ENCODE measurements at regions not wholly inside any gene's neighbourhood (a gene's known extent, or its start where the extent isn't known, plus 50 kb on each side); places are given as distances from the start of the nearest gene placed in this dataset.
A peak's percentile ranks its signal among the peaks of the same experiment; 100 is the strongest.

DNA sequence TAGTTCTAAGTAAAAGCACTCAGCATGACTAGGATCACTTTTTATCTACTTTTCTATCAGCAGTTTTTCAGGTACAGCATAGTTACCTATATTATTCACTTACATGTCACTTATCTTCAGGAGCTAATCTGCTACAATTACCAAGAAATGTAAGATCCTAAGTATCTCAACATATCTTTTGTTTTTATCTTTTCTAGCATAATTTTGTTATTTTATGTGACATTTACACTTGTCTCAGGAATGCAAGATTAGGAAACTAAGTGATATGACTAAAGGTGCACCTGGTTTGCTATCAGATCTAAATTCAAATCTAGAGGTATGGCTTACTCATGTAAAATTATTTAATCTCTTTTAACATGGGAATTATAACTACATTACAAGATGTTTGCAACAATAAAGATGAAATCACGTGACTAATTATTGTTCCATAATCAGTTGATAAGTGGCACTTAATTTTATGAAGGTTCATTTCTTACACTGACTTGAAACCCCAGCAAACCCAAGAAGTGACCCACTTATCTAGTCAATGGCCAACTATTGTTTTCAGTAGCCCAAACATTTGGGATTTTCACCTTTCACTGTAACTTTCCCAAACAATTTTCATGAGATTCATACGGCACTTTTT lies 390.3 kb upstream of the PCDH15 start:
- no peak for TF ChIP-seq CTCF (IDR thresholded peaks at IDR 0.05; ENCODE audit: low read depth, low read length, missing control alignments)
- DNase-seq: no peak
- Histone ChIP-seq H3K36me3 (replicated peaks) (no peaks in the 10 kb centered on the region), H3K27me3 (replicated peaks) (no peaks in the 10 kb centered on the region), H3K27ac (no peak overlapping the region), H3K4me3 (ENCODE audit: low read depth, low read length) (no peak overlapping the region)
- in situ Hi-C loops (cut with HindIII; ENCODE audit: low pct_ligation_motif_present, low sequenced_read_pairs): no loop called here

- Histone ChIP-seq H3K27ac (no peak overlapping the region), H3K36me3 (replicated peaks) (no peaks in the 10 kb centered on the region), H3K27me3 (replicated peaks) (no peaks in the 10 kb centered on the region), H3K4me3 (ENCODE audit: low read depth, low read length) (no peak overlapping the region)
- no peak for TF ChIP-seq CTCF (IDR thresholded peaks at IDR 0.05; ENCODE audit: low read depth, low read length, missing control alignments)
- DNase-seq: no peak
- in situ Hi-C loops (cut with HindIII; ENCODE audit: low pct_ligation_motif_present, low sequenced_read_pairs): no loop called here
These were observed 383.0 kb upstream of the PCDH15 start for GRCh38 chr10:55183993-55184392.

DNA sequence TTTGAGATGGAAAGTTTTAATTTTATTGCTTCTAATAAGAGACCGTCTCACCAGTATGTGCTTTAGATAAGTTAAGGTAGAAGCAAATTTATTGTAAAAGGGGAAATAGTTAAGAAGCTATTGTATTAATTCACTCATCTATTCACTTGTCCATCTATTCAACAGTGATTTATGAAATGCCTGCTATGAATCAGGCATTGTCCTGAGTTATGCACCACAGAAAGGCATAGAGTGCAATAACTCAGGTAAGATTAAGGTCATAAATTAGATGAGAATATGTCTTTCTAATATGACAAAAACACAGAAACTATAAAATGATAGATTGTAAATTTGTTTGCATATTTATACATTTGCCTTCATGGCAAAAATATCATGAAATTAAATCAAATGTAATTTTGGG lies 379.3 kb upstream of the PCDH15 start:
- in situ Hi-C loops (cut with HindIII; ENCODE audit: low pct_ligation_motif_present, low sequenced_read_pairs): no loop called here
- no peak overlapping the region for H3K4me3 ChIP-seq (ENCODE audit: low read depth, low read length)
- no peak overlapping the region for H3K27ac ChIP-seq
- DNase-seq: no peak
- TF ChIP-seq CTCF (IDR thresholded peaks at IDR 0.05; ENCODE audit: low read depth, low read length, missing control alignments): no peak
- H3K27me3 ChIP-seq (replicated peaks): no peaks in the 10 kb centered on the region
- no peaks in the 10 kb centered on the region for H3K36me3 ChIP-seq (replicated peaks)

GRCh38 chr10:55174419-55174818 lies 373.4 kb upstream of the PCDH15 start:
- H3K27me3 ChIP-seq (replicated peaks): no peaks in the 10 kb centered on the region
- no peak overlapping the region for H3K4me3 ChIP-seq (ENCODE audit: low read depth, low read length)
- no peak overlapping the region for H3K27ac ChIP-seq
- in situ Hi-C loops (cut with HindIII; ENCODE audit: low pct_ligation_motif_present, low sequenced_read_pairs): no loop called here
- no peaks in the 10 kb centered on the region for H3K36me3 ChIP-seq (replicated peaks)
- DNase-seq: no peak
- TF ChIP-seq CTCF (IDR thresholded peaks at IDR 0.05; ENCODE audit: low read depth, low read length, missing control alignments): peak; percentile 44

DNA sequence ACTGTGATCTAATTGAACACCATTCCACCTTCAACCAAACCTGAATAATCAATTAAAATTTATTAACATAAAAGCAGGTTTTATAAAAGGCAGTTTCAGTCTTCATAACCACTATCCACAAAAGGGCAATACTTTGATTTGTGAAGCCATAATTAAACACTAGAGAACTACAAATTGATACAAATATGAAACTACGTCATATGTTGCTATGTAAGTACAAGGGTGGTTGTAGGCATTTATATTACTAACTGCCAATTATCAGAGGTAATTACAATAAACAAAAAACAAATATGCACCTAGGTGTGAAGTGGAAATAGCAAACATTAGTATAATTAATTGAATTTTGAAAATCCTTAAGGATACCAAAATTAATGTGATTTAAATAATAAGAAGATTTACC lies 368.5 kb upstream of the PCDH15 start:
- no peaks in the 10 kb centered on the region for H3K36me3 ChIP-seq (replicated peaks)
- in situ Hi-C loops (cut with HindIII; ENCODE audit: low pct_ligation_motif_present, low sequenced_read_pairs): no loop called here
- no peak overlapping the region for H3K27ac ChIP-seq
- H3K4me3 ChIP-seq (ENCODE audit: low read depth, low read length): no peak overlapping the region
- DNase-seq: no peak
- no peak for TF ChIP-seq CTCF (IDR thresholded peaks at IDR 0.05; ENCODE audit: low read depth, low read length, missing control alignments)
- H3K27me3 ChIP-seq (replicated peaks): no peaks in the 10 kb centered on the region

- Histone ChIP-seq H3K4me3 (ENCODE audit: low read depth, low read length) (no peak overlapping the region), H3K27me3 (replicated peaks) (no peaks in the 10 kb centered on the region), H3K36me3 (replicated peaks) (no peaks in the 10 kb centered on the region), H3K27ac (no peak overlapping the region)
- TF ChIP-seq CTCF (IDR thresholded peaks at IDR 0.05; ENCODE audit: low read depth, low read length, missing control alignments): no peak
- DNase-seq: no peak
- in situ Hi-C loops (cut with HindIII; ENCODE audit: low pct_ligation_motif_present, low sequenced_read_pairs): no loop called here
These were observed 367.3 kb upstream of the PCDH15 start for GRCh38 chr10:55168343-55168742.

Measured in brain microvascular endothelial cell (primary cell).